GM19025 (cell line): ENCODE measurements at regions not wholly inside any gene's neighbourhood (a gene's known extent, or its start where the extent isn't known, plus 50 kb on each side); places are given as distances from the start of the nearest gene placed in this dataset.
"Not testable (repeated sequence)": the region's sequence is repeated elsewhere in the genome, so short reads cannot be mapped to it uniquely, and the experiment has no call there.

Source experiments
- ATAC-seq: cut with Tn5 transposase; IDR thresholded peaks from one replicate; pipeline ENCODE4 v1.9.1; 2021; ENCODE audit warnings: mild to moderate bottlenecking, low read depth, moderate library complexity; ENCODE audit not compliant: unreplicated experiment

- ATAC-seq = no peak
These were observed 155.2 kb upstream of the EEF2KMT start for GRCh38 chr16:5252791-5253190.

- ATAC-seq = not testable (repeated sequence)
These were observed 149.8 kb upstream of the EEF2KMT start for GRCh38 chr16:5247403-5247802.

GRCh38 chr16:5240278-5240626 is 142.7 kb upstream of the EEF2KMT start:
- not testable (repeated sequence) for ATAC-seq

GRCh38 chr16:5239472-5240277 is 142.1 kb upstream of the EEF2KMT start:
- not testable (repeated sequence) for ATAC-seq

GRCh38 chr16:5235119-5235518 is 137.5 kb upstream of the EEF2KMT start:
- no peak for ATAC-seq

GRCh38 chr16:5234295-5235050 is 136.9 kb upstream of the EEF2KMT start:
- no peak for ATAC-seq

- ATAC-seq = no peak
These were observed 133.7 kb upstream of the EEF2KMT start for GRCh38 chr16:5231246-5231759.

- ATAC-seq = no peak
These were observed 130.8 kb upstream of the EEF2KMT start for GRCh38 chr16:5228369-5228768.

- no peak for ATAC-seq
These were observed 128.5 kb upstream of the EEF2KMT start for GRCh38 chr16:5225931-5226655.

- ATAC-seq = no peak
These were observed 125.2 kb upstream of the EEF2KMT start for GRCh38 chr16:5222761-5223160.

GRCh38 chr16:5221831-5222230 is 124.2 kb upstream of the EEF2KMT start:
- ATAC-seq = not testable (repeated sequence)

- no peak for ATAC-seq
These were observed 123.1 kb upstream of the EEF2KMT start for GRCh38 chr16:5220705-5221104.

GRCh38 chr16:5216441-5217080 is 119.0 kb upstream of the EEF2KMT start:
- ATAC-seq = no peak

GRCh38 chr16:5215901-5216300 is 118.3 kb upstream of the EEF2KMT start:
- ATAC-seq = no peak

GRCh38 chr16:5214466-5214865 is 116.9 kb upstream of the EEF2KMT start:
- ATAC-seq = no peak

- not testable (repeated sequence) for ATAC-seq
These were observed 114.9 kb upstream of the EEF2KMT start for GRCh38 chr16:5212501-5212900.

- not testable (repeated sequence) for ATAC-seq
These were observed 110.4 kb upstream of the EEF2KMT start for GRCh38 chr16:5207862-5208498.

GRCh38 chr16:5207001-5207523 is 109.5 kb upstream of the EEF2KMT start:
- no peak for ATAC-seq

GRCh38 chr16:5206331-5206990 is 108.9 kb upstream of the EEF2KMT start:
- no peak for ATAC-seq
